ENCODE measurements at regions not wholly inside any gene's neighbourhood (a gene's known extent, or its start where the extent isn't known, plus 50 kb on each side); places are given as distances from the start of the nearest gene placed in this dataset.

DNA sequence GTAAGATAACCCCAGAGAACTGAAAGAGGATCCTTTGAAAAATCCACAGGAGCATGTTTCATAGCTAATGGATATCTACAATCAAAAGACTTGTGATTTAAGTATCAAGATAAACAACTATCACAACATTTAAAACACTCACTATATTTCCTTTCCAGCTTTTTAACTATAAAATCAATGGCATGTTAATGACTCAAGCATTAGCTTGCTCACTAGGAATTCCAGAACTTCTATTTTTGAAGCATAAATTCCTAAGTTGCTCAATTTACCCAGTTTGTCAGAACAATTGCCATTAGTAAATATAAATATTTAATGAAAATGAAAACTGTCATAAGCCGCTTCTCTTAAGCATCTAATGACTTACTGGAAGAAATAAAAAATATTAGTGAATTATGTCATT lies 355.3 kb downstream of the PRELID2 start:
- TF ChIP-seq EZH2 (IDR thresholded peaks at IDR 0.05): no peak
- no peak for TF ChIP-seq POLR2AphosphoS5 (IDR thresholded peaks at IDR 0.05; ENCODE audit: borderline replicate concordance, low read depth, low read length)

Data from SK-N-MC (cell line).